Cardiac muscle cell (in vitro differentiated cells and primary cell): ENCODE measurements at regions not wholly inside any gene's neighbourhood (a gene's known extent, or its start where the extent isn't known, plus 50 kb on each side); places are given as distances from the start of the nearest gene placed in this dataset.
"Not testable (repeated sequence)": the region's sequence is repeated elsewhere in the genome, so short reads cannot be mapped to it uniquely, and the experiment has no call there.

Experiments used
- DNase-seq, 2 donors: peaks; one replicate each; pipeline versions ENCODE4 v3.0.0 to v3.0.0-alpha.2; 2010 to 2017; ENCODE audit warnings: low read depth in 1 of 2, low spot score in 1 of 2
- H3K27ac ChIP-seq: fragments of 200-600 bp; sonication (generic); 2 replicates; pipeline ENCODE4 v1.5.1; 2016
- H3K27me3 ChIP-seq: fragments of 200-600 bp; sonication (generic); 2 replicates; pipeline ENCODE4 v1.6.0; 2016; ENCODE audit warnings: control low read depth
- H3K36me3 ChIP-seq: fragments of 200-600 bp; sonication (generic); 2 replicates; pipeline ENCODE4 v1.5.1; 2016; ENCODE audit warnings: control low read depth
- H3K4me1 ChIP-seq: fragments of 200-600 bp; sonication (generic); 2 replicates; pipeline ENCODE4 v1.8.1; 2017; ENCODE audit warnings: low read depth, mild to moderate bottlenecking, mixed run types
- H3K4me3 ChIP-seq: fragments of 200-600 bp; sonication (generic); 2 replicates; pipeline ENCODE4 v1.5.1; 2016; ENCODE audit warnings: mild to moderate bottlenecking
- H3K9me3 ChIP-seq: fragments of 200-600 bp; sonication (generic); 2 replicates; pipeline ENCODE4 v1.5.1; 2017; ENCODE audit warnings: low read depth, mild to moderate bottlenecking, control low read depth
- CTCF ChIP-seq: IDR thresholded peaks from 2 replicates; pipeline ENCODE4 v1.5.1; 2012; ENCODE audit warnings: low read depth, mild to moderate bottlenecking, low read length

- Histone ChIP-seq H3K4me1 (peaks cover 7% of the 10 kb centered on the region), H3K27ac (no peak overlapping the region), H3K9me3 (no peaks in the 10 kb centered on the region), H3K36me3 (no peaks in the 10 kb centered on the region), H3K27me3 (no peaks in the 10 kb centered on the region), H3K4me3 (no peak overlapping the region)
- DNase-seq = no peak
- TF ChIP-seq CTCF = no peak
These were observed 704.5 kb upstream of the B3GALT2 start for GRCh38 chr1:193890935-193891334.

- no peak for DNase-seq
- H3K27ac ChIP-seq = no peak overlapping the region
- H3K27me3 ChIP-seq = no peaks in the 10 kb centered on the region
- H3K4me1 ChIP-seq = peaks cover 9% of the 10 kb centered on the region
- no peaks in the 10 kb centered on the region for H3K9me3 ChIP-seq
- H3K4me3 ChIP-seq = no peak overlapping the region
- H3K36me3 ChIP-seq = no peaks in the 10 kb centered on the region
- no peak for TF ChIP-seq CTCF
These were observed 698.6 kb upstream of the B3GALT2 start for GRCh38 chr1:193884848-193885558.

DNA sequence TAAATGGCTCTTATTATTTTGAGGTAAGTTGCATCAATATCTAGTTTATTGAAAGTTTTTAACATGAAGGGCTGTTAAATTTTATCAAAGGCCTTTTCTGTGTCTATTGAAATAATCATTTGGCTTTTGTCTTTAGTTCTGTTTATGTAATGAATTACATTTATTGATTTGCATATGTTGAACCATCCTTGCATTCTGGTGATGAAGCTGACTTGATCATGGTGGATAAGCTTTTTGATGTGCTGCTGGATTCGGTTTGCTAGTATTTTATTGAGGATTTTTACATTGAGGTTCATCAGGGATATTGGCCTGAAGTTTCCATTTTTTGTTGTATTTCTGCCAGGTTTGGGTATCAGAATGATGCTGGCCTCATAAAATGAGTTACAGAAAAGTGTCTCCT is 691.5 kb upstream of the B3GALT2 start:
- DNase-seq = not testable (repeated sequence)

DNA sequence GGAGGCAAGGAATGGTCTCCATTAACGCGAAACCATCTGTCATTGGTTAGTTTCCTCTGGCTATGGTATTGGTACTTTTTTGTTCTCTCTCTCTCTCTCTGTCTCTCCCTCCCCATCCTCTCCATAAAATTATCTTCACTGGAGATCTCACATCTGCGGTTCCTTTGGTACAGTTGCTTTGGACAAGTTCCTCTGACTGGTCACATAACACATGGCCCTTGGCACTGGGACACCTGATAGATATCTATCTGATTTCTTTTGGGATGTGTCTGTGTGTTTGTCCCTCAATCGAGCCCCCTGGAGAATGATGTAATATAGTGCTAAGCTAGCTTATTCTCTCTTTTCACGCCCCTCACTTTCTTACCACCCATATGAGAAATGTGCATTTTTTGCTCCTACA is 682.0 kb upstream of the B3GALT2 start:
- Histone ChIP-seq H3K4me3 (no peak overlapping the region), H3K4me1 (no peaks in the 10 kb centered on the region), H3K36me3 (no peaks in the 10 kb centered on the region), H3K27ac (no peak overlapping the region), H3K9me3 (no peaks in the 10 kb centered on the region), H3K27me3 (no peaks in the 10 kb centered on the region)
- no peak for DNase-seq
- no peak for TF ChIP-seq CTCF

More for the DNA sequence above, 691.5 kb upstream of the B3GALT2 start:
- not testable (repeated sequence) for H3K4me1 ChIP-seq, H3K27ac ChIP-seq, H3K27me3 ChIP-seq, H3K9me3 ChIP-seq, H3K36me3 ChIP-seq, H3K4me3 ChIP-seq

GRCh38 chr1:193856261-193856660 is 669.8 kb upstream of the B3GALT2 start:
- H3K9me3 ChIP-seq = no peaks in the 10 kb centered on the region
- no peak for TF ChIP-seq CTCF

DNA sequence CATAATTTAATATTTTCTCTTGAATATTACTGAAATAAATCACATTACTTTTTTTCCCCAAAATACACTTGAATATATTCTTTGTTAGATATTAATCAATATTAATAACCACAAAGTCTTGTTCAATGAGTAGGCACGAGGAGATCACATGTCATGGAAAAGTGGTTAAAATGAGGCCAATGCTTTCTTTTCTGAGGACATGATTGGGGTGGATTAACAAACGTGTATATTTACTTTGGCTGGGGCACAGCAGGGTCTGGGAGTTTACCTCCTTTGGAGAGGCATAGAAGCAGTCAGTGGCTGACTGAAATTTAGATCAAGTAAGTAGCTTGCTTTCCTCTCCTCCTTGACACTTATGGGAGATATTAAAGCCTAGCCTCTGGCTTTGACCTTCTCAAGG is 664.3 kb upstream of the B3GALT2 start:
- H3K27ac ChIP-seq = peak overlapping the region; percentile 7
- no peaks in the 10 kb centered on the region for H3K36me3 ChIP-seq
- TF ChIP-seq CTCF = no peak
- H3K27me3 ChIP-seq = no peaks in the 10 kb centered on the region
- no peaks in the 10 kb centered on the region for H3K9me3 ChIP-seq
- H3K4me3 ChIP-seq = no peak overlapping the region
- H3K4me1 ChIP-seq = peaks cover 12% of the 10 kb centered on the region
- peak in 1 of 2 donors; percentile 43 for DNase-seq

More at GRCh38 chr1:193856261-193856660, 669.8 kb upstream of the B3GALT2 start:
- Histone ChIP-seq H3K36me3 (no peaks in the 10 kb centered on the region), H3K27me3 (no peaks in the 10 kb centered on the region), H3K27ac (no peak overlapping the region), H3K4me1 (peaks cover 3% of the 10 kb centered on the region), H3K4me3 (no peak overlapping the region)
- DNase-seq = no peak
